HG02970 (cell line): ENCODE measurements at regions not wholly inside any gene's neighbourhood (a gene's known extent, or its start where the extent isn't known, plus 50 kb on each side); places are given as distances from the start of the nearest gene placed in this dataset.

Experiments used
- ATAC-seq: cut with Tn5 transposase; IDR thresholded peaks from one replicate; pipeline ENCODE4 v1.9.1; 2021; ENCODE audit warnings: mild to moderate bottlenecking, moderate library complexity, moderate number of reproducible peaks; ENCODE audit not compliant: unreplicated experiment, low FRiP score

GRCh38 chrX:69282893-69283690 lies 117.8 kb upstream of the PJA1 start:
- ATAC-seq = no peak

GRCh38 chrX:69280933-69281332 lies 115.7 kb upstream of the PJA1 start:
- no peak for ATAC-seq

DNA sequence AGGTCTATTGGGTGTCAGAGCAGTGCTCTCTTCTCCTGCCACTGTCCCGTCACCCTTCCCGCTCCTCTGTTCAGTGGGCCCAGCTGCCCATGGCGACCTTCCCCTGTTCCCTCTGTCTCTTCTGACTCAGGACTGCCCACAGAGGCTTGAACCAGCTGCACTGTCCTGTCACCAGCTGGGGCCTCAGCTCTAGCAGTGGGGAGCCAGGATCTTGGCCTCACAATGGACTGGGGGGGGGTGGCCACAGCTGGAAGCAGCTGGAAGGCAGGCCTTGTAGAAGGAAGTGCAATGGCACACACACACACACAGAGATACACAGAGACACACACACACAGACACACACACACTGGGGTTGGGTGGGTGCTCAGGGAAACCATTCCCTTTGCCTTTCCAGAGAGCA lies 114.0 kb upstream of the PJA1 start:
- no peak for ATAC-seq

DNA sequence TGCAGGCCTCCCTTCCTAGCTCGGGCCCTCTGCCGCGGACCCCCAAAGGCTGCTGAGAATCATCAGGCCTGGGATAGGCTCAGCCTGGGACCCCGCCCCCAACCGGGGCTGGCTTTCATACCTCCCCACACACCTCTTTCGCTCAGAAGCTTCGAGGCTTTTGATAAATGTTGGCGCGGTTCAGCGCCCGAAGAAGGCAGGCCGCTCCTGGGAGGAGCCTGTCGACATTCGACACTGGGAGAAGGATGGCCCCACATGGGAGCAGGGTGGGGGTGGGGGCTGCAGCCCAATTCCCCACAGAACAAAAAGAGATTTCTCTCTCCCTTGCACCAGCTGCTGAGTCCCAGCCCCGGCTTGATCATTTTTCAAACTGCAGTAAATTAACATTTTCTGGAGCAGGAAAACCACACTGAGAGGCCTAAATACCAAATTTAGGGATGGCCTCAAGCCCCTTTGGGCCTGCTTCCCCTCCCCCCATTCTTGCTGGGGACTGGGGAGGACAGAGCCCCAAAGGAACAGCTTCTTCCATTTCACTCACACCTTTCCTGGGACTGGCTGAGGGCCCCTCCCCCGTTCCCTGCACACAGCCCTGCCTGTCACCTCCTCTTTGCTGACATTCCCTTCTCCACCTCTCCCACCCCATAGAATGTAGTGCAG lies 112.9 kb upstream of the PJA1 start:
- ATAC-seq = no peak

DNA sequence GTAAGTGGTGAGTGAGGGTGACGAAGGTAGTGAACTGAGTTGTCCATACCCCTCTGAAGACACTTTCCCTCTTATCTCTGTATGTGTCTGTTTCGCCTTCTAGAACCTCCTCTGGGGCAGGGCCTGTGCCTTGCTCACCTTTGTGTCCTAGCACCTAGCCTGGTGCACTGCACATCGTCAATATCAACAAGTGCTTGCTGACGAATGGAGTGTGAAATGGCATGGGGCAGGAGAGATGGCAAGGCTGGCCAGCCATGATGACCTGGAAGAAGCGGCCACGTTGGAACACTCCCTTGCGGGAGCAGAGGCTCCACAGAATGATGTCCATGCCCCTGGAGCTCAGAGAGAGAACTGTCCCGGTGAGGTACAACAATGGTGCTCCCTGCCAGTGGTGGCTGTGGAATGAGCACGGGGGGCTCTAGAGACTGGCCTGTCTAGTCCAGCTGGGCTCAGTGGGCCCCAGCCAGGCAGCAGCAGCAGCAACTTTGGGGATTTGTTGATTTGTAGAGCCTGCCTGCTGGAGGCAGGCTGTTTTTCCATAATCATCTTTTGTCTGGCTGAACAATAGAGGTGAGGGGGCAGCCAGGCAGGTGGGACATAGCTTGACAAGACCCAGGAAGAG lies 112.2 kb upstream of the PJA1 start:
- ATAC-seq = no peak

DNA sequence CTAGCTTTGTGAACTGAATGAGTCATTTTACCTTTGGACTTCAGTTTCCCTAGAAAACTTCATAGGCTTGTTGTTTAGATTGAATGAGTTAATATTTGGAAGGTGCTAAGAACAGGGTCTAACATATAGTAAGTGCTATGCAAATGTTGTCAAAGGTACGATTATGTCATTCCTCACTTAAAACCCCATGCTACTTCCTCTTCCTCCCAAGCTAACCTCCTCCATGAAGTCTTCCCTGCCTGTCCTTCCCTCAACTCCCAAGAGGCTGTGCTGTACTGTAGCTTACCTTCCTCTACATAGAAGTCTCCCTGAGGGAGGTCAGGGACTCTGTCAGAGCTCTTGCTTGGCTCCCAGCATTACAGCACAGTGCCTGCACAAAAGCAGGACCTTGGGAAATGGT lies 103.4 kb upstream of the PJA1 start:
- ATAC-seq = no peak

DNA sequence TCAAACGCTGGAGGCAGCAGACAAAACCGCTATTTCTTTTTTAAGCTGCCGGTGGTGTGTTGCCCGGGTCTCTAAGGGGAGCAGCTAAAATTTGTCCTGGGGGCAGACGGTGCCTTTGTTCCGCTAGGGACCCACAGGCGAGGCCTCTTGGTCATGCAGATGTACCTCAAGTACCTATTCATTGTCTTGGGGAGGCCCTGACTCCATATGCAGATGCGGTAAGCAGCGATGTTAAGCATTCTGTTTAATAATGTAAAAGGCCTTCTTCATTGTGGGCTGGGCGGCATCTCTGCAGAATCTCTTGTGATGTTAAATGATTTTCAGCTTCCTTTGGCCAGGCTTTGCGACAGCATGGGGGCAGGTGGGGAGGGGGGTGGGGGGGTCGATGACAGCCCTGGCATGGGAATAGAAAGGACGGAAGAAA lies 98.9 kb upstream of the PJA1 start:
- ATAC-seq = no peak

DNA sequence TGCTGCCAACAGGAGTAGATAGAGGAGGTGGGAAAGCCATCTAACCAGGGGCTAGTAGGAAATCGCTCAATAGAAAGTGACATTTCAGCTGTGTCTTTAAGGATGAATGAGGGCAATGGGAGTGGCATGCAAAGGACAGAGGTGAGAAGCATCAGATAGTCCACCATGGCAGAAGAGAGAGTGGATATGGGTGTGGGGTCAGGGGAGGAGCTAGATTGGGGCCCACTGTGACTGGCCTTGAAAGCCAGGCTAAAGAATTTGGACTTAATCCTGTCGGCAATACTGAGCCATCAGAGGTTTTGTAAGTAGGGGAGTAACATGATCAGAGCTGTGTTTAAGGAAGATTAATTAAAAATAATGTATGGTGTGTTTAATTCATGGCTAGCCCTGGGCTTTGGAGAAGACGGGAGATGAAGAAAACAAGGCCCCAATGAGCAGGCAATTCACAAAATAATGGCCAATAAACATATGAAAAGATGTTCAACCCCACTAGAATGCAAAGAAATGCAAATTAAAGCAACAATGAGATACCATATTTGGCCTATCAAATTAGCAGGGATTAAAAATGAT lies 98.1 kb upstream of the PJA1 start:
- ATAC-seq = no peak

GRCh38 chrX:69262036-69262936 lies 97.0 kb upstream of the PJA1 start:
- no peak for ATAC-seq

DNA sequence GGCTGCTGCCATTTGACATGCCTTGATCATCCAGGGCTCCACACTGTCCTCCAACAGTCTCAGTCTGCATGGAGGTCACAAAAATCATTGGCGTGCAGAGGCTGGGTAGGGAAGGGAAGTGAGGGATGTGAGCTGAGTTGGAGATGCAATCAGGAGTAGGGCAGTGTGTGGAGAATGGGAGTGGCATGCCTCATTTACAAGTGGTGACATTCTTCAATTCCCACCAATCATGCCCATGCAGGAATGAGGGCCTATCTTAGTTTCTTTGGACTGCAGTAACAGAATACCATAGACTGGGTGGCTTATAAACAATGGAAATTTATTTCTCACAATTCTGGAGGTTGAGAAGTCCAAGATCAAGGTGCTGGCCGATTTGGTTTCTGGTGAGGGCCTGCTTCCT lies 94.9 kb upstream of the PJA1 start:
- no peak for ATAC-seq

DNA sequence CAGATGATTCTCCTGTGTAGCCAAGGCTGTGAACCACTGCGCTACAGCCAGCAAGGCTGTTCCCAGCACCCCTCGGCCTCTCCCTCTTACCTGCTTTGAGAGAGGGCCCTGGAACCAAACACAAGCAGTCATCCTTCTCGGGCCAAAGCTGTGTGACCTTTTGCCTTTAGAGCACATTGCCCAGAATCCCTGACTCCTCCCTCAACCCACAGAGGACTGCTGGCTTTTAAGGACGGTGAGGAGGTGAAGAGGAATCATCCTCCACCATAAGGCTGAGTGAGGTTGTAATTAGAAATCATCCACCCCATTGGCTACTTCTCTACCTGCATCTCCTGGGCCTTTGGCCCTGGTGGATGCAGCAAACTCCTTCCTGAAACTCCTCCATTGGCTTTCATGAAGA lies 93.6 kb upstream of the PJA1 start:
- ATAC-seq = no peak

- ATAC-seq = no peak
Measured at GRCh38 chrX:69257499-69258127, 92.4 kb upstream of the PJA1 start.

- no peak for ATAC-seq
Measured at GRCh38 chrX:69256291-69256565, 91.0 kb upstream of the PJA1 start.

DNA sequence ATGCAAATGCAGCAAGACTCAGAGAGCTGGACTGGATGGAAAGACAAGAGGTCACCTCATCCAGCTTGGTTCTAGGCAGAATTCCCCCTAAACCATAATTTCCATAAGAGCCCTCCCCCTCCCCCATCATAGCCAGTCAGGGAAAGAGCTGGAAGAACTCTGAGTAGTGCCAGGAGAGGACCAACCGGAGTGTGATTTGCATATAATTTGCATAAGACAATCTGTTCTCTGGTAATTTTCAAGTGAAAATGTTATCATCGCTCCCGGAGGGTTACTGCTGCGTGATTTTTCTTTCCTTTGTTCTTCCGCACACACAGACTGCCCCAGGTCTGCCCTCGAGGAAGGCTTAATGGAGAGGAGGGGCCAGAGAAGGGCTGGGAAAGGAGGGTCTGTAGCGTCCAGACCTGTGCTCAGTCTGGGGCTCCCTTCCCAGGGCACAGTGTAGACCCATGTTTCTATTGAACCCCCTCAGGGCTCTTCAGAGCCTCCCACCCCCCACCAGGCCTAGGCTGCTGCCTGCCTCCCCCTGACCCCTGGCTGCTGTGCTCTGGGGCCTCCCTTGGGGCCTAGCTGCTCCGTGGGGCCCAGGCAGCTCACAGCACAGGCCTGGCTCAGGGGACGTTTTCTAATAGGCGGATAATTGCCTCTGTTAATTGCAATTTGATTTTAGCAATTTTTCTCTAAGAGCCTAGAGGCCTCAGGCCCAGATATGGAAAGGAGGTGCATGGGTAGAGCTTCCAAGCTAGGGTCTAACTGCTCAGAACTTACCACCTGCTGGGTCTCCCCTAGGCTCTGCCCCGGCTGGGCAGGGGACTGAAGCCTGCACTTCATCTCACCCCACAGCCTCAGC lies 90.4 kb upstream of the PJA1 start:
- no peak for ATAC-seq

GRCh38 chrX:69253821-69254220 lies 88.6 kb upstream of the PJA1 start:
- no peak for ATAC-seq

- ATAC-seq = no peak
Measured at GRCh38 chrX:69243276-69243675, 78.0 kb upstream of the PJA1 start.

- ATAC-seq = no peak
Measured at GRCh38 chrX:69238887-69239231, 73.6 kb upstream of the PJA1 start.

- ATAC-seq = no peak
Measured at GRCh38 chrX:69238114-69238886, 73.0 kb upstream of the PJA1 start.

- ATAC-seq = no peak
Measured at GRCh38 chrX:69237236-69237635, 72.0 kb upstream of the PJA1 start.
